ENCODE measurements at regions not wholly inside any gene's neighbourhood (a gene's known extent, or its start where the extent isn't known, plus 50 kb on each side); places are given as distances from the start of the nearest gene placed in this dataset.

- TF ChIP-seq POLR2AphosphoS5 (IDR thresholded peaks at IDR 0.05) (no peak), CTCF (IDR thresholded peaks at IDR 0.05) (peak; percentile 27 to 84 (median 74))
- intact Hi-C loops (cut with DNase I), result loop anchor here (1.0 kb wide), 1 partner anchor 205 kb away; no protein-coding TSS in a partner anchor
- DNase-seq (ENCODE audit: low spot score), result peak; percentile 54
- H3K36me3 ChIP-seq, result no peaks in the 10 kb centered on the region
- H3K4me1 ChIP-seq (replicated peaks), result peaks cover 3% of the 10 kb centered on the region
- H3K27ac ChIP-seq, result no peak overlapping the region
- 36% methylated on average over 6 of the region's 6 CpGs for WGBS
- no peaks in the 10 kb centered on the region for H3K9me3 ChIP-seq
- no peak overlapping the region for H3K4me3 ChIP-seq
- no peaks in the 10 kb centered on the region for H3K27me3 ChIP-seq (replicated peaks; ENCODE audit: insufficient read depth)
These were observed 50.5 kb upstream of the COBL start for GRCh38 chr7:51366930-51367613.

Small RNA genes lying in the stretch of these regions (small RNA-seq; reads per million reads assigned to genes)
- gene RF00322, result 0 reads per million in 2 donors
- gene RN7SL292P, result 0 reads per million in 2 donors
- gene ROBO2P1, result 0 reads per million in 2 donors
